Mucosa of rectum (tissue), 2 donors: ENCODE measurements at regions not wholly inside any gene's neighbourhood (a gene's known extent, or its start where the extent isn't known, plus 50 kb on each side); places are given as distances from the start of the nearest gene placed in this dataset.
A peak's percentile ranks its signal among the peaks of the same experiment; 100 is the strongest.

ENCODE experiments used
- H3K27ac ChIP-seq, 2 donors: one replicate each; pipeline ENCODE4 v1.7.0; 2013; ENCODE audit warnings: inconsistent platforms in 2 of 2, low read depth in 2 of 2, low read length in 2 of 2
- H3K27me3 ChIP-seq, 2 donors: one replicate each; pipeline ENCODE4 v1.7.0; 2013; ENCODE audit warnings: low read length in 2 of 2; ENCODE audit not compliant: control insufficient read depth in 2 of 2, insufficient read depth in 2 of 2
- H3K36me3 ChIP-seq, 2 donors: one replicate each; pipeline ENCODE4 v1.7.0; 2013; ENCODE audit warnings: low read length in 2 of 2; ENCODE audit not compliant: control insufficient read depth in 2 of 2, insufficient read depth in 2 of 2
- H3K4me1 ChIP-seq, 2 donors: one replicate each; pipeline ENCODE4 v1.7.0; 2013; ENCODE audit warnings: low read length in 2 of 2, mild to moderate bottlenecking in 1 of 2; ENCODE audit not compliant: control insufficient read depth in 2 of 2, insufficient read depth in 2 of 2
- H3K4me3 ChIP-seq, 2 donors: one replicate each; pipeline ENCODE4 v1.7.0; 2013; ENCODE audit warnings: low read length in 2 of 2
- H3K9ac ChIP-seq, 2 donors: one replicate each; pipeline ENCODE4 v1.7.0; 2013; ENCODE audit warnings: low read length in 2 of 2, low read depth in 1 of 2, mild to moderate bottlenecking in 1 of 2
- H3K9me3 ChIP-seq, 2 donors: one replicate each; pipeline ENCODE4 v1.7.0; 2013; ENCODE audit warnings: low read length in 2 of 2; ENCODE audit not compliant: control insufficient read depth in 2 of 2
- donor health status: healthy.
- donor health status: Normal muscosa, but diverticular disease.

- H3K4me3 ChIP-seq: no peak overlapping the region
- H3K9ac ChIP-seq: no peak overlapping the region
- no peaks in the 10 kb centered on the region for H3K9me3 ChIP-seq
- no peaks in the 10 kb centered on the region for H3K36me3 ChIP-seq
- no peaks in the 10 kb centered on the region for H3K27me3 ChIP-seq
- H3K27ac ChIP-seq: no peak overlapping the region
- no peaks in the 10 kb centered on the region for H3K4me1 ChIP-seq
These were observed 50.5 kb upstream of the DLX2 start for GRCh38 chr2:172153156-172153555.

- no peak overlapping the region for H3K4me3 ChIP-seq
- no peak overlapping the region for H3K9ac ChIP-seq
- H3K27me3 ChIP-seq: no peaks in the 10 kb centered on the region
- no peaks in the 10 kb centered on the region for H3K36me3 ChIP-seq
- no peaks in the 10 kb centered on the region for H3K4me1 ChIP-seq
- no peaks in the 10 kb centered on the region for H3K9me3 ChIP-seq
- no peak overlapping the region for H3K27ac ChIP-seq
These were observed 51.1 kb upstream of the DLX2 start for GRCh38 chr2:172153757-172154156.

- Histone ChIP-seq H3K27ac (no peak overlapping the region), H3K36me3 (no peaks in the 10 kb centered on the region), H3K27me3 (no peaks in the 10 kb centered on the region)
These were observed 53.1 kb upstream of the DLX2 start for GRCh38 chr2:172155752-172156151.

GRCh38 chr2:172160839-172161238, 58.1 kb upstream of the DLX2 start:
- Histone ChIP-seq H3K27me3 (no peaks in the 10 kb centered on the region), H3K9me3 (no peaks in the 10 kb centered on the region), H3K36me3 (no peaks in the 10 kb centered on the region), H3K9ac (no peak overlapping the region), H3K4me3 (no peak overlapping the region), H3K4me1 (no peaks in the 10 kb centered on the region), H3K27ac (no peak overlapping the region)

More at GRCh38 chr2:172155752-172156151, 53.1 kb upstream of the DLX2 start:
- Histone ChIP-seq H3K9me3 (no peaks in the 10 kb centered on the region), H3K9ac (no peak overlapping the region), H3K4me3 (no peak overlapping the region), H3K4me1 (no peaks in the 10 kb centered on the region)

- no peaks in the 10 kb centered on the region for H3K27me3 ChIP-seq
- no peak overlapping the region for H3K4me3 ChIP-seq
- no peak overlapping the region for H3K9ac ChIP-seq
- no peaks in the 10 kb centered on the region for H3K4me1 ChIP-seq
- no peaks in the 10 kb centered on the region for H3K36me3 ChIP-seq
- no peak overlapping the region for H3K27ac ChIP-seq
- no peaks in the 10 kb centered on the region for H3K9me3 ChIP-seq
These were observed 59.6 kb upstream of the DLX2 start for GRCh38 chr2:172162225-172162733.

- no peak overlapping the region for H3K9ac ChIP-seq
- H3K9me3 ChIP-seq: no peaks in the 10 kb centered on the region
- H3K27me3 ChIP-seq: no peaks in the 10 kb centered on the region
- no peak overlapping the region for H3K27ac ChIP-seq
- no peaks in the 10 kb centered on the region for H3K36me3 ChIP-seq
- H3K4me1 ChIP-seq: no peaks in the 10 kb centered on the region
- no peak overlapping the region for H3K4me3 ChIP-seq
These were observed 60.1 kb upstream of the DLX2 start for GRCh38 chr2:172162739-172163336.

- Histone ChIP-seq H3K9me3 (no peaks in the 10 kb centered on the region), H3K27ac (peak overlapping the region in 1 of 2 donors; percentile 36), H3K9ac (no peak overlapping the region), H3K4me3 (no peak overlapping the region), H3K27me3 (peaks cover 3% of the 10 kb centered on the region in 2 donors), H3K36me3 (no peaks in the 10 kb centered on the region), H3K4me1 (peaks cover 4 to 11% of the 10 kb centered on the region in 2 donors)
These were observed 66.2 kb upstream of the DLX2 start for GRCh38 chr2:172168917-172169346.

GRCh38 chr2:172169611-172170010, 66.9 kb upstream of the DLX2 start:
- no peak overlapping the region for H3K9ac ChIP-seq
- H3K27me3 ChIP-seq: peaks cover 3% of the 10 kb centered on the region in 2 donors

GRCh38 chr2:172172513-172173173, 69.9 kb upstream of the DLX2 start:
- H3K9ac ChIP-seq: peak overlapping the region; percentile 63 to 87
- H3K27ac ChIP-seq: peak overlapping the region; percentile 58 to 72
- H3K9me3 ChIP-seq: no peaks in the 10 kb centered on the region

More at GRCh38 chr2:172169611-172170010, 66.9 kb upstream of the DLX2 start:
- Histone ChIP-seq H3K27ac (peak overlapping the region in 1 of 2 donors; percentile 36), H3K4me3 (no peak overlapping the region), H3K9me3 (no peaks in the 10 kb centered on the region), H3K4me1 (peaks cover 4 to 11% of the 10 kb centered on the region in 2 donors), H3K36me3 (no peaks in the 10 kb centered on the region)

GRCh38 chr2:172173174-172173706, 70.5 kb upstream of the DLX2 start:
- peak overlapping the region in 1 of 2 donors; percentile 63 for H3K9ac ChIP-seq
- H3K27ac ChIP-seq: no peak overlapping the region
- no peaks in the 10 kb centered on the region for H3K36me3 ChIP-seq
- H3K9me3 ChIP-seq: no peaks in the 10 kb centered on the region
- peak overlapping the region; percentile 69 to 72 for H3K4me3 ChIP-seq
- peaks cover 4 to 11% of the 10 kb centered on the region in 2 donors for H3K4me1 ChIP-seq
- H3K27me3 ChIP-seq: peaks cover 3% of the 10 kb centered on the region in 2 donors

More at GRCh38 chr2:172172513-172173173, 69.9 kb upstream of the DLX2 start:
- peaks cover 4 to 11% of the 10 kb centered on the region in 2 donors for H3K4me1 ChIP-seq
- no peaks in the 10 kb centered on the region for H3K36me3 ChIP-seq
- H3K4me3 ChIP-seq: peak overlapping the region; percentile 69 to 72
- H3K27me3 ChIP-seq: peaks cover 3% of the 10 kb centered on the region in 2 donors
